ENCODE measurements at regions not wholly inside any gene's neighbourhood (a gene's known extent, or its start where the extent isn't known, plus 50 kb on each side); places are given as distances from the start of the nearest gene placed in this dataset.

GRCh38 chr13:50585674-50586413 is 257.6 kb downstream of the DLEU7 start:
- Histone ChIP-seq H3K4me3 (ENCODE audit: control extremely low read depth in 1 of 5, extremely low read depth in 1 of 5, insufficient read depth in 1 of 5, low read depth in 2 of 5, low read length in 4 of 5) (no peak overlapping the region), H3K4me1 (ENCODE audit: control insufficient read depth in 2 of 2, insufficient read depth in 2 of 2, low read length in 2 of 2) (peaks cover 46 to 48% of the 10 kb centered on the region in 2 donors), H3K9ac (ENCODE audit: low read length) (no peak overlapping the region), H3K79me2 (ENCODE audit: control insufficient read depth, insufficient read depth, low read length) (no peaks in the 10 kb centered on the region), H4K20me1 (ENCODE audit: control insufficient read depth, insufficient read depth, low read length, poor library complexity, severe bottlenecking) (no peaks in the 10 kb centered on the region), H3K27ac (ENCODE audit: low read length in 2 of 2) (no peak overlapping the region), H3K9me3 (ENCODE audit: control extremely low read depth in 1 of 3, control insufficient read depth in 2 of 3, insufficient read depth in 1 of 3, low read length in 2 of 3) (peaks cover 0 to 2% (median 0%) of the 10 kb centered on the region in 3 donors), H3K27me3 (replicated peaks in 1 of 4; ENCODE audit: control extremely low read depth in 1 of 4, control insufficient read depth in 3 of 4, insufficient read depth in 4 of 4, low read length in 3 of 4) (no peaks in the 10 kb centered on the region), H2AFZ (ENCODE audit: insufficient read depth, low read depth, low read length, poor library complexity, severe bottlenecking) (peak overlapping the region; percentile 7), H3K4me2 (replicated peaks; ENCODE audit: low read depth, low read length, poor library complexity, severe bottlenecking) (no peak overlapping the region), H3K36me3 (replicated peaks in 1 of 2; ENCODE audit: control extremely low read depth in 1 of 2, control insufficient read depth in 1 of 2, extremely low read depth in 1 of 2, insufficient read depth in 2 of 2, low read length in 1 of 2) (no peaks in the 10 kb centered on the region)
- Mint-ChIP-seq H3K9me3 (ENCODE audit: insufficient read depth) (no peaks in the 10 kb centered on the region), H3K4me1 (peaks cover 52% of the 10 kb centered on the region), H3K27ac (no peak overlapping the region), H3K27me3 (no peaks in the 10 kb centered on the region), H3K4me3 (no peak overlapping the region)
- DNase-seq (no peak), ATAC-seq (ENCODE audit: low read depth) (no peak)
- ChIA-PET CTCF (interaction anchor here (1.2 to 1.8 kb wide), 3 partner anchors 215 to 609 kb away, joined by 4 to 5 read pairs (median 5); no protein-coding TSS in a partner anchor), POLR2A (interaction anchor here (0.6 kb wide), 2 partner anchors 510 to 1235 kb away, joined by 4 to 5 read pairs; no protein-coding TSS in a partner anchor)
- 91% methylated on average over 2 of the region's 6 CpGs for WGBS (ENCODE audit: insufficient coverage)
- TF ChIP-seq CTCF (IDR thresholded peaks at IDR 0.05) = no peak
- TF ChIP-seq EZH2 (IDR thresholded peaks at IDR 0.05; ENCODE audit: borderline replicate concordance, insufficient read depth, low read depth, low read length, poor library complexity, severe bottlenecking) = no peak
- intact Hi-C loops (cut with micrococcal nuclease) = no loop called here
